Type B pancreatic cell (in vitro differentiated cells): ENCODE measurements at regions not wholly inside any gene's neighbourhood (a gene's known extent, or its start where the extent isn't known, plus 50 kb on each side); places are given as distances from the start of the nearest gene placed in this dataset.

Experiments
- DNase-seq: peaks from one replicate; pipeline ENCODE4 v3.0.0; 2021; ENCODE audit warnings: mixed read lengths; ENCODE audit not compliant: unreplicated experiment; ENCODE audit errors: extremely low spot score
- H3K27ac Mint-ChIP-seq: 2 replicates; pipeline ENCODE4 v1.8.0; 2021; ENCODE audit warnings: mild to moderate bottlenecking, mixed read lengths
- H3K27me3 Mint-ChIP-seq: 2 replicates; pipeline ENCODE4 v1.8.0; 2021; ENCODE audit warnings: mixed read lengths
- H3K36me3 Mint-ChIP-seq: 2 replicates; pipeline ENCODE4 v1.8.0; 2021; ENCODE audit warnings: mixed read lengths
- H3K4me1 Mint-ChIP-seq: one replicate; pipeline ENCODE4 v1.8.0; 2021; ENCODE audit warnings: mixed read lengths; ENCODE audit not compliant: unreplicated experiment
- H3K4me3 Mint-ChIP-seq: 2 replicates; pipeline ENCODE4 v1.8.0; 2021; ENCODE audit warnings: mild to moderate bottlenecking, mixed read lengths
- H3K9me3 Mint-ChIP-seq: 2 replicates; pipeline ENCODE4 v1.8.0; 2021; ENCODE audit warnings: mixed read lengths
- TF ChIP-seq, protein P1 (sequence below): fragments of 200-600 bp; sonication (generic); conservative IDR thresholded peaks from 2 replicates; pipeline ENCODE4 v1.5.0; 2021; ENCODE audit warnings: antibody characterized with exemption, mild to moderate bottlenecking

DNA sequence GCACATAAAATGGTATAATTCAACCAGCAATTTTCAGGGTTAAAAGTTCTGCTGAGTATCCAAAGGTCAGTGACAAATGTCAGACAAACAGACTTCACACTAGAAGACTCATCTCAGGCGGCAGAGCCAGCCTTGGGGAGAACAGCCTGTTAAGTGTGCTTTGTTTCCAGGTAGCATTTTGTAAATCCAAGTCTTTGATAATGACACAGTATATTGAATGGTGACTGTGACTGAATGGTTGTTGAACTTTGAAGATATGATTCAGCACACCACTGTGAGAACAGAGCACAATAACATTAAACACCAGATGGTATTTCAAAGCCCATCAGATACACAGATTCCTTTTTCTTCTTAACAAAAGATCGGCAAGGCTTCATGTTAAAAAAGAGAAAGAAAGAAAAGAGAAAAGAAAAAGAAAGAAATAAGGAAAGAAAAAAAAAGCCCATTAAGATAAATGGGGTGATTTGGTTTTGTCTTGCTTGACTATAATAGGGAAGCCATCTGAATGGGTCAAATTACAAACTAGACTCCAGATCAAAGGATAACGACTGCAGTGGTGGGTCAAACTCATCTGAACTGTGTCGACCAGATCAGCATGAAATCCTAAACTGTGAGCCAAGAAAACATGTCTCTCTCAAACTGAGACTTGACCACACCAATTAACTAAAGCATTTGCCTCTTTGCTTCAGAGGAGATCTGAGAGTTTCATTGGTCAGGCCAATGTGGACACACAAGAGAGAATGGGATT lies 313.0 kb upstream of the ZNF608 start:
- Mint-ChIP-seq H3K9me3 (no peaks in the 10 kb centered on the region), H3K4me3 (no peak overlapping the region), H3K27me3 (peaks cover 10% of the 10 kb centered on the region), H3K27ac (no peak overlapping the region), H3K36me3 (no peaks in the 10 kb centered on the region), H3K4me1 (peaks cover 38% of the 10 kb centered on the region)
- TF ChIP-seq, protein P1, sequence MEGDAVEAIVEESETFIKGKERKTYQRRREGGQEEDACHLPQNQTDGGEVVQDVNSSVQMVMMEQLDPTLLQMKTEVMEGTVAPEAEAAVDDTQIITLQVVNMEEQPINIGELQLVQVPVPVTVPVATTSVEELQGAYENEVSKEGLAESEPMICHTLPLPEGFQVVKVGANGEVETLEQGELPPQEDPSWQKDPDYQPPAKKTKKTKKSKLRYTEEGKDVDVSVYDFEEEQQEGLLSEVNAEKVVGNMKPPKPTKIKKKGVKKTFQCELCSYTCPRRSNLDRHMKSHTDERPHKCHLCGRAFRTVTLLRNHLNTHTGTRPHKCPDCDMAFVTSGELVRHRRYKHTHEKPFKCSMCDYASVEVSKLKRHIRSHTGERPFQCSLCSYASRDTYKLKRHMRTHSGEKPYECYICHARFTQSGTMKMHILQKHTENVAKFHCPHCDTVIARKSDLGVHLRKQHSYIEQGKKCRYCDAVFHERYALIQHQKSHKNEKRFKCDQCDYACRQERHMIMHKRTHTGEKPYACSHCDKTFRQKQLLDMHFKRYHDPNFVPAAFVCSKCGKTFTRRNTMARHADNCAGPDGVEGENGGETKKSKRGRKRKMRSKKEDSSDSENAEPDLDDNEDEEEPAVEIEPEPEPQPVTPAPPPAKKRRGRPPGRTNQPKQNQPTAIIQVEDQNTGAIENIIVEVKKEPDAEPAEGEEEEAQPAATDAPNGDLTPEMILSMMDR = no peak
- DNase-seq = no peak

DNA sequence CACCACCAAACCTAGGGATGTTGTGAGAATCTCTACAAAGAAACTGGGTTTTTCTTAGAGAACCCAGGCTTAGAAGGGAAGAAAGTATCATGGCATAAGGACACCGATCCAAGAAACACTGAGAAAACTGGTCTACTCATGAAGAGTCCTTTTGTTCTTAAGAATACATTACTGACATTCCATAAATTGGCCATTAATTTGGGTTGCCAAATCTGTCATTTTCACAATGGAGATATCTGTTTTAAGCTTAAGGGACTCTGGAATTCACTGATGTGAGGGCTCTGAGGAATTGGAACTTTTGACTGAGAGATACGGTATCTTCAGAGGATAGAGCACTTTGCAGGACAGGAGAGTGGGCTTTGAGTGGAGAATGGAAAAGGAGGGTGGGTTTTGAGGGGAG lies 315.3 kb upstream of the ZNF608 start:
- no peak overlapping the region for H3K27ac Mint-ChIP-seq
- H3K36me3 Mint-ChIP-seq = no peaks in the 10 kb centered on the region
- no peak for DNase-seq
- peaks cover 60% of the 10 kb centered on the region for H3K4me1 Mint-ChIP-seq
- TF ChIP-seq, protein P1 = no peak
- H3K27me3 Mint-ChIP-seq = peaks cover 17% of the 10 kb centered on the region
- H3K9me3 Mint-ChIP-seq = no peaks in the 10 kb centered on the region
- H3K4me3 Mint-ChIP-seq = no peak overlapping the region

DNA sequence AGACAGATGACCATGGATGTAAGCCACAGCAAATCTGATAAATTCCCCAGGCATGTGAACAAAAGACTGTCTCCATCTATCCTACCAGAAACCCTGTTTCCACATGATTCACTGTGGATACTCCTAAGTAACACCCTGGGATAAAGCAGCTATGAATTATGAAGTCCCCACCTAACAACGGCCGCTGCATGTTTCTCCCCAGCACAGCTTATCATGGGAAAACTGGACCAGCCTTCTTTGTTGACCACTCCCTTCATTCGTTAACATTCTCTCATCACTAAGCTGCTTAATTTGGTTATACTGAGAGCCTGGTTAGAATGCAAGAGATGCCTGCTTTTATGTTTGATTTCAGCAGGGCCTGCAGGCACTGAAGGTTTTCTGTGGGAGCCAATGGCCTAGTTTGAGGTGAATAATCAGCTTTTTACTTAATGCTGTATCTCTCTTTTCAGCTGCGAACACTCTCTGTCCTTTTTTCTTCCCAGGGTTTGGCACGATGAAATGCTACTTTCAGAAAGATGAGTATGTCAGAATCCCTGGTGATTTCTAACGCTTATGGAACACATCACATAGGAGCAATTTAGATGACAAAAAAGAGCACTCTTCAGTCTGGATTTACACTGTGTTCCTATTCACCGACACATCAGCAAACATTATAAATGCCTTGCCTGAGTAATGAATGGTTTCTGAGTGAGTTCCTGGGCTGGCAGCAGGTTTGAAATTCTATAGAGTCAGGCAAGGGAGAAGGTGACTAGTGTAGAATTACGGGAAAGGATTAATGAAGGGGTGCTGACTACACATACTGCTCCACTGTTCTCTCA lies 318.4 kb upstream of the ZNF608 start:
- no peaks in the 10 kb centered on the region for H3K9me3 Mint-ChIP-seq
- H3K4me3 Mint-ChIP-seq = peak overlapping the region; percentile 1
- H3K27ac Mint-ChIP-seq = no peak overlapping the region
- DNase-seq = no peak
- peaks cover 29% of the 10 kb centered on the region for H3K4me1 Mint-ChIP-seq
- no peaks in the 10 kb centered on the region for H3K36me3 Mint-ChIP-seq
- H3K27me3 Mint-ChIP-seq = peaks cover 17% of the 10 kb centered on the region
- TF ChIP-seq, protein P1 = no peak

DNA sequence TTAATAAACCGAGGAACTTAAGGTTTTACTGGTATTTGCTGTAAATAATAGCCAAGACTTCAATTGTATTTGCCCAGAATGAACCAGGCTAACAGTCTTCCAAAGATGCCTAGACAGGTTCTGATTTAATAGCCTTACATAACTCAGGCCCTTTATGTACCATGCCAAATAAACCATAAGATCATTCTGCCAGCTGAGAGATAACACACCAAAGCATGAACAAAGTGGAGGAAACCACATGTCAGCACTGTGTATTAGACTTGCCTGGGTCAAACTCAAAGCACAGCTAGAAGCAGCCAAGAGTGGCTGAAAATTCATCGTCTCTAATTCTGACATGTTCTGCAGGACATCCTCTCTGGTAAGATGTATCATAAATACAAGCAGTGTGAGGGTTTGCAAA lies 319.3 kb upstream of the ZNF608 start:
- H3K4me3 Mint-ChIP-seq = no peak overlapping the region
- H3K4me1 Mint-ChIP-seq = peaks cover 22% of the 10 kb centered on the region
- peaks cover under 1% of the 10 kb centered on the region for H3K9me3 Mint-ChIP-seq
- TF ChIP-seq, protein P1 = no peak
- H3K27ac Mint-ChIP-seq = no peak overlapping the region
- H3K27me3 Mint-ChIP-seq = peaks cover 17% of the 10 kb centered on the region
- H3K36me3 Mint-ChIP-seq = peaks cover under 1% of the 10 kb centered on the region
- no peak for DNase-seq

DNA sequence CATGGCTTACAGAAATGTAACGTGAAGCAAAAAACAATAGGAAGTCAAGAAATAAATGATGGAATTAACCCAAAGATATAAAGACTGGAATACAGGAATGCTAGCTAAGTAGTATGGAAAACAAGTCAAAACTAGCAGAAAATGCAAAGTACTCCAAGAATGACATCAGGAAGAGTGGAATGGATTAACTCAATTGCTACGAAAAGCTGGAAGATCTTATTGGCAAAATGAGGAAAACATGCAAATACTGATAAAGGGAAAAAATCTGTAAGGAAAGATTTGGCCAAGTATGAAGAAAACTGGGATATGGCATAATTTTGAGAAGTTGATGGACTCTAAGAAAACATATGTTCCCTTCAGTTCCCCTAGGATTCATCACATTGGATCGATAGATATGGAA lies 324.5 kb upstream of the ZNF608 start:
- no peak for DNase-seq
- TF ChIP-seq, protein P1 = no peak
- H3K4me1 Mint-ChIP-seq = peaks cover 7% of the 10 kb centered on the region
- peaks cover 3% of the 10 kb centered on the region for H3K27me3 Mint-ChIP-seq
- H3K4me3 Mint-ChIP-seq = no peak overlapping the region
- no peak overlapping the region for H3K27ac Mint-ChIP-seq
- H3K9me3 Mint-ChIP-seq = peaks cover 26% of the 10 kb centered on the region
- peaks cover 17% of the 10 kb centered on the region for H3K36me3 Mint-ChIP-seq
